ENCODE measurements at regions not wholly inside any gene's neighbourhood (a gene's known extent, or its start where the extent isn't known, plus 50 kb on each side); places are given as distances from the start of the nearest gene placed in this dataset.

DNA sequence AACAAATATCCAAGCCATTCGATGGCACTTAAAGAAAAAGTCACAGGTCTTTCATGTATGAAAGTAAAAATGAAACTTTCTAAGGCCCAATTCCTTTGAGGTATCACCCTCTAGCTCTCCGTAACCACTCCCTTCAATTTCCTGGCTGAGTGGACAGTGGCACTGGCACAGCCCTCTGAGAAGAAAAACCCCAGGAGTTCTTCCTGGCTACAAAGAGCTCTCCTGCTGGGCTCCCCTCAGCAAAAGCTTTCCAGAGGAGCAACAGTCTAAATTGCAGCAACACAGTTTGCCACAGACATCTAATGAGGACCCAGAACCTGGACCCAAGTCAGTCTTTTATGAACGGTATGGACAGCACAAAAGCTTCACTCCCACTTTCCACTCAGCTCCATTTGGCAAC is 71.8 kb downstream of the FUNDC1 start:
- DNase-seq: no peak

- peak; percentile 16 for DNase-seq
These were observed 79.8 kb downstream of the FUNDC1 start for GRCh38 chrX:44462850-44463249.

DNA sequence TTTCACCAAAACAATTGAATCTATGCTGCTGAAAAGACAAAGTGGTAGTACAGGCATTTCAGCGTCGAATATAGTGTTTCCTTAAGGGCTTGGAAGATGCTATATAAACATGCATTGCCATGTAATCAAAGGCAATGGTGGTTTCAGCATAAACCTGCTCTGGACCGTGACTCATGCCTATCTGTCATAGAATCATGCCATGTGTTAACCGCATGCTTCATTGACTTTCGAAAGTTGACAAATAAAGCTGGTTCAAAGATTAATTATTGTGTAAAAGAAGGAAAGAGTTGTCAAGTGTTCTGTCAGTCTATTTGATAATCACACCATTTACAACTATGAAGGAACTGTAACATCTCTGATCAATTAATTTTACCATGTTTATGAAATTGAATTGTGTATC is 83.2 kb downstream of the FUNDC1 start:
- no peak for DNase-seq

DNA sequence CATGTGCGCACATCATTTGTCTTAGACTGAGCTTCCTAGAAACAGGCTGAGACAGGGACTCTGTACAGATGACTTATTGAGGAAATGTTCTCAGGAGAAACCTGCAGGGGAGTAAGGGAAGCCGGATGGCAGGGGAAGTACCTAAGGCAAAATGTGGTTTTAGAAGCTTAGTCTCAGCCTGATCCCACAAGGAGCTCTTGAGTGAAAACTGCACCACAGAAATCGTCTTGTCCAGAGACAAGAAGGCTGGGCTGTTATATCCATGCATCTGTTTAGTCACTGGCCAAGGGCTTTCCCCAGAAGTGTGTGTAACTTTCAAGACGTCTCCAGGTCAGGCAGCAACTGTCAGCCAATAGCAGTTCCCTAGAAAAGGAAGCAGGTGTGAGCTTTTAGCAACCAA is 86.0 kb downstream of the FUNDC1 start:
- DNase-seq: no peak

GRCh38 chrX:44451056-44451455 is 91.6 kb downstream of the FUNDC1 start:
- DNase-seq: no peak

- DNase-seq: no peak
These were observed 95.4 kb downstream of the FUNDC1 start for GRCh38 chrX:44447214-44447613.

DNA sequence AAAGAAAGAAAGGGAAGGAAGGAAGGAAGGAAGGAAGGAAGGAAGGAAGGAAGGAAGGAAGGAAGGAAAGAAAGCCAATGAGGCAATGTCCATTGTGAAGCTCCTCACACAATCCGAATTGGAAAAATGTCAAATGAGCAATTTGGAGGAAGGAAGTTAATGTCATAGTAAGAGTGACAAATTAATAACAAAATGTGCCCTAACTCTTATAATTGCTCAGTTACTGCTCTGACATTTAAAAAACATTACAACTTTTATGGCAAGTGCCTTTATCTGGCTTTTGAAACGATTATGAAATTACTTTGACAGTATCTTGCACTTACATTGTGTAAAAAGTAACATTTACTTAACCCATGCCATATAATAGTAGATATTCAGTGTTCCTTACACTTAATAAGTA is 96.5 kb upstream of the EFHC2 start:
- no peak for DNase-seq

DNA sequence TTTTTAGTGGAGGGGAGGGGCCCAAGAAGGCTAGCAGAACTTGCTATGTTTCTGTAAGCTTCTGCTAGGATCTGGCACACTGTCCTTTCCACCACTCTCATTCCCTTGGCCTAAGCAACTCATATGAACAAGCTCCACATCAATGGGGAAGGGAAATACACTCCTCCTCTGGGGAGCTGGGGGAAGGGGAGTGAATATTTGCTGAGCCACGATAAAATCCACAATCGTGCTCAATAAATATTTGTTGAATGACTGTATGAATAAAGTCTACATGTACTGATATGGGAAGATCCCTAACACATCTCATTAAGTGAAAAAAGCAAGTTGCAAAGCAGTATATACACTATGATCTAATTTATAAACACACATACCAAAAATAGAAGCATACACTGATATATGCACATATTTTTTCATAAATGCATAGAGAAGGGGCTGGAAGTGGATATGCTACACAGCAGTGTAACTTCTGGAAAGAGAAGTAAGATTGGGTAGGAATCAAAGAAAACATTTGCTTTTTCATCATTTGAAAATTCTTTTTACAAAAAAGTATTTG is 95.8 kb upstream of the EFHC2 start:
- no peak for DNase-seq

DNA sequence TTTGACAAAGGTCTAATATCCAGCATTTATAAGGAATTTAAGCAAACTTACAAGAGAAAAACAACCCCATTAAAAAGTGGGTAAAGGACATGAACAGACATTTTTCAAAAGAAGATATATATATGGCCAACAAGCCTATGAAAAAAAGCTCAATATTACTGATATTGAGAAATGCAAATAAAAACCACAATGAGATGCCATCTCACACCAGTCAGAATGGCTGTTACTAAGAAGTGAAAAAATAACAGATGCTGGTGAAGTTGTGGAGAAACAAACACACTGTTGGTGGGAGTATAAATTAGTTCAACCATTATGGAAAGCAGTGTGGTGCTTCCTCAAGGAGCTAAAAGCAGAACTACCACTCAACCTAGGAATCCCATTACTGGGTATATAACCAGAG is 91.6 kb upstream of the EFHC2 start:
- no peak for DNase-seq

DNA sequence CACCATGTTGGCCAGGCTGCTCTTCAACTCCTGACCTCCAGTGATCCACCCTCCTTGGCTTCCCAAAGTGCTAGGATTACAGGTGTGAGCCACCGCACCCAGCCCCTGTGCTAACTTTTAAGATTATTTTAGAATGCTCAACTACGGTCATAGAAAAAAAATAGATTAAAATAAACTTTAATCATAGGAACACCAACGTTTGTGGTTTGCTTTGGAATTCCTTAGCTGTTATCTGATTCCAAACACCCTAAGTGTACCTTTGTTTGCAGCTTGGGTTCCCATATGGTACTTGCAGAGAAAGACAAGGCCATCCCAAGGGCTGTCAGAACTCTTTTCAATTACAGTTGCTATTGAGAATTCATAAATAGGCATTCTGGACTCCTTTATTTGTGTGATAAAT is 90.1 kb upstream of the EFHC2 start:
- no peak for DNase-seq

DNA sequence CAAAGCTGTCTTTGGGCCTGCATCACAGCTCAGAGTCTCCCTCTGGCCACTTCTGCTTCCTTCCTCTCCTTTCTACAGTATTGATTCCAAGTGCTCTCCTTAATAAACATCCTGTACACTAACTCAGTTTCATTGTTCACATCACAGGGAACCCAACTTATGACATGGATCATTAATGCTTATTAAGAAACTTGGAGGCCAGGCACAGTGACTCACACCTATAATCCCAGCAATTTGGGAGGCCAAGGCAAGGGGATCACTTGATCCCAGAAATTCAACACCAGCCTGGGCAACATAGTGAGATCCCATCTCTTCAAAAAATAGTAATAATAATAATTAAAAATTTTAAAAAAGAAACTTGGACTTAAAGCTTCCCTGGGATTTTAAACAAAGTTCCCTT is 89.2 kb upstream of the EFHC2 start:
- no peak for DNase-seq

DNA sequence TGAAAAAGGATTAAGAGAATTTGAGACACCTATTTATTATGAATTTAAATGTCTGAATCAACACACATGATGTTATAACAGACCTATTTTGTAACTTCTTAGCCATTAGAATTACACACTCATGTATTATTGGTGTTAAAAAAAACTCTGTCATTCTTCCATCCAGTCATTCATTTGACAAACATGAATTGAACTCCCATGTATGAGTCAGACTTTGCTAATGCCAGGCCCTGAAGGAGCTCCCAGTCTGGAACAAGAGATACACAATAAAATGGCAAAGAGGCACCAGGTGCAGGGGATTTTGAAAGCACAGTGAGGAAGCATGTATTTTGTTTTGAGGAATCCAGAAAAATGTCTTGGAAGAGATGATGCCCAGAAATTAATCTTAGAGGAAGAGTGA is 87.7 kb upstream of the EFHC2 start:
- no peak for DNase-seq

- DNase-seq: no peak
These were observed 85.6 kb upstream of the EFHC2 start for GRCh38 chrX:44428989-44429627.

- DNase-seq: no peak
These were observed 79.2 kb upstream of the EFHC2 start for GRCh38 chrX:44422631-44423030.

- no peak for DNase-seq
These were observed 72.3 kb upstream of the EFHC2 start for GRCh38 chrX:44415639-44416386.

DNA sequence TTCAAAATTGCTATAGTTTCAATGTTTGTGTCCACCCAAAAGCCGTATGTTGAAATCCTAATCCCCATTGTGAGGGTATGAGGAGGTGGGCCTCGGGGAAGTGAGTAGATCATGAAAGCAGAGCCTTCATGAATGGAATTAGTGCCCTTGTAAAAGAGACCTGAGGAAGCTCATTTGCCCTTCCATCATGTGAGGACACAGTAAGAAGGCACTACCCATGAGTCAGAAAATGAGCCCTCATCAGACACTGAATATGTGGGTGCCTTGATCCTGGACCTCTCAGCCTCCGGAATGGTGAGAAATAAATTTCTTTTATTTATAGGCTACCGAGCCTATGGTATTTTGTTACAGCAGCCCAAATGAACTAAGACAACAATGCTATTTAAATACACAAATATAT is 57.7 kb upstream of the EFHC2 start:
- no peak for DNase-seq

GRCh38 chrX:44400588-44400987 is 57.1 kb upstream of the EFHC2 start:
- DNase-seq: no peak

GRCh38 chrX:44400161-44400560 is 56.7 kb upstream of the EFHC2 start:
- no peak for DNase-seq
